ENCODE measurements at regions not wholly inside any gene's neighbourhood (a gene's known extent, or its start where the extent isn't known, plus 50 kb on each side); places are given as distances from the start of the nearest gene placed in this dataset.

GRCh38 chr2:2735041-2735440 lies 404.0 kb upstream of the MYT1L start:
- TF ChIP-seq CTCF (IDR thresholded peaks at IDR 0.05), result no peak
- TF ChIP-seq POLR2A (IDR thresholded peaks at IDR 0.05), result no peak

All from right lobe of liver (tissue), 4 donors.